HG03045 (cell line): ENCODE measurements at regions not wholly inside any gene's neighbourhood (a gene's known extent, or its start where the extent isn't known, plus 50 kb on each side); places are given as distances from the start of the nearest gene placed in this dataset.
"Not testable (repeated sequence)": the region's sequence is repeated elsewhere in the genome, so short reads cannot be mapped to it uniquely, and the experiment has no call there.

Experiments used
- ATAC-seq: cut with Tn5 transposase; IDR thresholded peaks from one replicate; pipeline ENCODE4 v1.9.1; 2021; ENCODE audit warnings: mild to moderate bottlenecking, moderate library complexity; ENCODE audit not compliant: unreplicated experiment

GRCh38 chr7:90061077-90061476 lies 93.2 kb upstream of the STEAP1 start:
- ATAC-seq: no peak

GRCh38 chr7:90064370-90064769 lies 89.9 kb upstream of the STEAP1 start:
- no peak for ATAC-seq

GRCh38 chr7:90067171-90067570 lies 87.1 kb upstream of the STEAP1 start:
- no peak for ATAC-seq

- ATAC-seq: not testable (repeated sequence)
Observed at GRCh38 chr7:90070238-90070637, 84.0 kb upstream of the STEAP1 start.

GRCh38 chr7:90078921-90079320 lies 75.3 kb upstream of the STEAP1 start:
- no peak for ATAC-seq

- ATAC-seq: no peak
Observed at GRCh38 chr7:90081621-90082020, 72.6 kb upstream of the STEAP1 start.

GRCh38 chr7:90092506-90092905 lies 61.8 kb upstream of the STEAP1 start:
- ATAC-seq: no peak

- ATAC-seq: no peak
Observed at GRCh38 chr7:90094030-90094429, 60.2 kb upstream of the STEAP1 start.
